Breast epithelium (tissue), 3 donors: ENCODE measurements at regions not wholly inside any gene's neighbourhood (a gene's known extent, or its start where the extent isn't known, plus 50 kb on each side); places are given as distances from the start of the nearest gene placed in this dataset.

Experiments used
- CTCF ChIP-seq, 3 donors: fragments of 450-650 bp; IDR thresholded peaks; one replicate each; pipeline ENCODE4 v1.5.1; 2016 to 2017; ENCODE audit warnings: antibody characterized with exemption in 3 of 3, mild to moderate bottlenecking in 3 of 3, moderate library complexity in 3 of 3
- POLR2A ChIP-seq: fragments of 450-650 bp; IDR thresholded peaks from one replicate; pipeline ENCODE4 v1.6.1; 2016; ENCODE audit warnings: antibody characterized with exemption, mild to moderate bottlenecking, moderate library complexity

- TF ChIP-seq CTCF (IDR thresholded peaks at IDR 0.05): no peak
- no peak for TF ChIP-seq POLR2A
These were observed 779.4 kb upstream of the PCDH9 start for GRCh38 chr13:68009546-68009945.
